HepG2 (cell line): ENCODE measurements at regions not wholly inside any gene's neighbourhood (a gene's known extent, or its start where the extent isn't known, plus 50 kb on each side); places are given as distances from the start of the nearest gene placed in this dataset.

Experiments
- AGO2 ChIP-seq: fragments of 200-400 bp; formaldehyde crosslinking; optimal IDR thresholded peaks from 2 replicates; pipeline ENCODE3; 2017; ENCODE audit warnings: mild to moderate bottlenecking, low read depth, low read length, moderate library complexity
- CTCF ChIP-seq: sonication (generic); formaldehyde crosslinking; IDR thresholded peaks from 2 replicates; pipeline ENCODE4 v1.5.0; 2020; ENCODE audit warnings: mild to moderate bottlenecking, missing genetic modification reagents, moderate library complexity
- HBP1 ChIP-seq: IDR thresholded peaks from 2 replicates; pipeline ENCODE4 v1.6.1; 2016; ENCODE audit warnings: low read depth, control low read depth
- KDM1A ChIP-seq: IDR thresholded peaks from 2 replicates; pipeline ENCODE4 v1.6.1; 2016; ENCODE audit warnings: missing compliant biosample characterization
- LCORL ChIP-seq, 2 experiments: fragments of 450-650 bp in 1 of 2; sonication (generic) in 1 of 2; formaldehyde crosslinking in 1 of 2; IDR thresholded peaks; 2 replicates each; pipeline versions ENCODE4 v1.5.0 to v1.6.1; 2017 to 2020; ENCODE audit warnings: antibody characterized with exemption in 1 of 2, missing genetic modification reagents in 1 of 2
- NFKB2 ChIP-seq: sonication (generic); formaldehyde crosslinking; IDR thresholded peaks from 2 replicates; pipeline ENCODE4 v1.4.0; 2020; ENCODE audit warnings: missing genetic modification reagents, borderline replicate concordance
- SNAPC5 ChIP-seq: sonication (generic); formaldehyde crosslinking; IDR thresholded peaks from 2 replicates; pipeline ENCODE4 v1.8.1; 2023; ENCODE audit warnings: mild to moderate bottlenecking, missing genetic modification reagents, borderline replicate concordance
- SRSF1 ChIP-seq: fragments of 200-400 bp; formaldehyde crosslinking; optimal IDR thresholded peaks from 2 replicates; pipeline ENCODE3; 2017; ENCODE audit warnings: mild to moderate bottlenecking, low read depth, low read length, moderate library complexity
- WIZ ChIP-seq: sonication (generic); formaldehyde crosslinking; IDR thresholded peaks from 2 replicates; pipeline ENCODE4 v1.5.1; 2020; ENCODE audit warnings: mild to moderate bottlenecking, missing genetic modification reagents

- TF ChIP-seq WIZ (CRISPR knock-in tag), result no peak
- TF ChIP-seq AGO2, result no peak
- TF ChIP-seq KDM1A (CRISPR knock-in tag), result no peak
- no peak for TF ChIP-seq NFKB2 (CRISPR knock-in tag)
- no peak for TF ChIP-seq HBP1 (CRISPR knock-in tag)
- TF ChIP-seq LCORL (IDR thresholded peaks at IDR 0.05), result no peak
- TF ChIP-seq LCORL (CRISPR knock-in tag; IDR thresholded peaks at IDR 0.05), result no peak
- no peak for TF ChIP-seq SNAPC5 (CRISPR knock-in tag)
- TF ChIP-seq CTCF, result no peak
- TF ChIP-seq SRSF1, result no peak
Observed at GRCh38 chr3:103446953-103447629, 1012.3 kb downstream of the ZPLD1 start.
